ENCODE measurements at regions not wholly inside any gene's neighbourhood (a gene's known extent, or its start where the extent isn't known, plus 50 kb on each side); places are given as distances from the start of the nearest gene placed in this dataset.

- Mint-ChIP-seq H3K9me3 (ENCODE audit: low read depth) (no peaks in the 10 kb centered on the region), H3K27me3 (ENCODE audit: low read depth) (no peaks in the 10 kb centered on the region), H3K36me3 (ENCODE audit: low read depth) (no peaks in the 10 kb centered on the region), H3K4me1 (ENCODE audit: low read depth) (no peaks in the 10 kb centered on the region), H3K4me3 (ENCODE audit: unreplicated experiment) (no peak overlapping the region), H3K27ac (ENCODE audit: unreplicated experiment) (no peak overlapping the region)
- TF ChIP-seq CTCF (IDR thresholded peaks at IDR 0.05), result no peak
- no peak for DNase-seq (ENCODE audit: low spot score)
Measured at GRCh38 chr19:29413435-29413834, 112.4 kb upstream of the VSTM2B start.

GRCh38 chr19:29415507-29415906 lies 110.3 kb upstream of the VSTM2B start:
- Mint-ChIP-seq H3K27ac (ENCODE audit: unreplicated experiment) (no peak overlapping the region), H3K4me1 (ENCODE audit: low read depth) (no peaks in the 10 kb centered on the region), H3K27me3 (ENCODE audit: low read depth) (no peaks in the 10 kb centered on the region), H3K9me3 (ENCODE audit: low read depth) (peaks cover 2% of the 10 kb centered on the region), H3K36me3 (ENCODE audit: low read depth) (no peaks in the 10 kb centered on the region), H3K4me3 (ENCODE audit: unreplicated experiment) (no peak overlapping the region)
- DNase-seq (ENCODE audit: low spot score), result no peak
- TF ChIP-seq CTCF (IDR thresholded peaks at IDR 0.05), result no peak

GRCh38 chr19:29417048-29417447 lies 108.7 kb upstream of the VSTM2B start:
- no peak for TF ChIP-seq CTCF (IDR thresholded peaks at IDR 0.05)
- Mint-ChIP-seq H3K27ac (ENCODE audit: unreplicated experiment) (no peak overlapping the region), H3K9me3 (ENCODE audit: low read depth) (peaks cover 2% of the 10 kb centered on the region), H3K36me3 (ENCODE audit: low read depth) (no peaks in the 10 kb centered on the region), H3K4me1 (ENCODE audit: low read depth) (no peaks in the 10 kb centered on the region), H3K27me3 (ENCODE audit: low read depth) (no peaks in the 10 kb centered on the region), H3K4me3 (ENCODE audit: unreplicated experiment) (no peak overlapping the region)
- no peak for DNase-seq (ENCODE audit: low spot score)

GRCh38 chr19:29418201-29418600 lies 107.6 kb upstream of the VSTM2B start:
- DNase-seq (ENCODE audit: low spot score), result no peak
- Mint-ChIP-seq H3K4me3 (ENCODE audit: unreplicated experiment) (no peak overlapping the region), H3K36me3 (ENCODE audit: low read depth) (no peaks in the 10 kb centered on the region), H3K9me3 (ENCODE audit: low read depth) (peaks cover 2% of the 10 kb centered on the region), H3K4me1 (ENCODE audit: low read depth) (no peaks in the 10 kb centered on the region), H3K27me3 (ENCODE audit: low read depth) (no peaks in the 10 kb centered on the region), H3K27ac (ENCODE audit: unreplicated experiment) (no peak overlapping the region)
- TF ChIP-seq CTCF (IDR thresholded peaks at IDR 0.05), result no peak

GRCh38 chr19:29420065-29420464 lies 105.7 kb upstream of the VSTM2B start:
- Mint-ChIP-seq H3K9me3 (ENCODE audit: low read depth) (peaks cover 2% of the 10 kb centered on the region), H3K4me1 (ENCODE audit: low read depth) (no peaks in the 10 kb centered on the region), H3K4me3 (ENCODE audit: unreplicated experiment) (no peak overlapping the region), H3K27ac (ENCODE audit: unreplicated experiment) (no peak overlapping the region), H3K27me3 (ENCODE audit: low read depth) (no peaks in the 10 kb centered on the region), H3K36me3 (ENCODE audit: low read depth) (no peaks in the 10 kb centered on the region)
- no peak for TF ChIP-seq CTCF (IDR thresholded peaks at IDR 0.05)
- no peak for DNase-seq (ENCODE audit: low spot score)
